T-helper 17 cell (primary cell): ENCODE measurements at regions not wholly inside any gene's neighbourhood (a gene's known extent, or its start where the extent isn't known, plus 50 kb on each side); places are given as distances from the start of the nearest gene placed in this dataset.

ENCODE experiments used
- ATAC-seq: fragments of 150-1000 bp; cut with Tn5 transposase; 2 replicates; pipeline ENCODE4 v1.10.0; 2021; ENCODE audit warnings: mild to moderate bottlenecking, moderate library complexity
- DNase-seq, 3 donors: peaks; one replicate each; pipeline versions ENCODE4 v3.0.0 to v3.0.0-alpha.2; 2020 to 2021
- H3K9me3 ChIP-seq: one replicate; pipeline ENCODE4 v1.7.0; 2013; ENCODE audit warnings: low read length, mild to moderate bottlenecking; ENCODE audit not compliant: control insufficient read depth, poor library complexity, severe bottlenecking
- H3K27ac Mint-ChIP-seq: one replicate; pipeline ENCODE4 v1.8.0; 2022; ENCODE audit warnings: mild to moderate bottlenecking, moderate library complexity, mixed read lengths
- H3K27me3 Mint-ChIP-seq: one replicate; pipeline ENCODE4 v1.8.0; 2022; ENCODE audit warnings: mixed read lengths
- H3K36me3 Mint-ChIP-seq: one replicate; pipeline ENCODE4 v1.8.0; 2022; ENCODE audit warnings: low read depth, mixed read lengths
- H3K4me1 Mint-ChIP-seq: one replicate; pipeline ENCODE4 v1.8.0; 2022; ENCODE audit warnings: mild to moderate bottlenecking, mixed read lengths
- H3K4me3 Mint-ChIP-seq: one replicate; pipeline ENCODE4 v1.8.0; 2022; ENCODE audit warnings: mild to moderate bottlenecking, moderate library complexity, mixed read lengths

DNA sequence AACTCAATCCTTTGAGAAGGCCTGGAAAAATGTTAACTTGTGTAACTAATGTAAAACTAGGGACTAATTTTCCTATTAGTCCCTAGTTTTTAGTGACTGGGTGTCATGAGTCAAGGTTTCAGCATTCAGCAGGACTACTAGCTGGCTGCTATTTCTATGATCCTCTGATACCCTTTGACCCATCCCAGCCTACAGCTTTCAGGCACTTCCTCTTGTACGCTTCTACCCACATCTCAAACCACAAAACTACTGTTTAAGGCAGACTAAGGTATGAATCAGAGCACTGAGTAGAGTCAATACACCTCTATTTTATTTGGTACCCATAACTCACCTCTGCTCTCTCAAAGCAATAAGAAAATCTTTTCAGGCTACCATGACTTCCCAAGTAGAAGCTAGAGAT lies 809.6 kb downstream of the PDHA2 start:
- no peak for DNase-seq
- Mint-ChIP-seq H3K27ac (no peak overlapping the region), H3K36me3 (no peaks in the 10 kb centered on the region), H3K4me1 (no peaks in the 10 kb centered on the region), H3K27me3 (no peaks in the 10 kb centered on the region), H3K4me3 (no peak overlapping the region)
- H3K9me3 ChIP-seq = no peaks in the 10 kb centered on the region
- ATAC-seq = no peak

DNA sequence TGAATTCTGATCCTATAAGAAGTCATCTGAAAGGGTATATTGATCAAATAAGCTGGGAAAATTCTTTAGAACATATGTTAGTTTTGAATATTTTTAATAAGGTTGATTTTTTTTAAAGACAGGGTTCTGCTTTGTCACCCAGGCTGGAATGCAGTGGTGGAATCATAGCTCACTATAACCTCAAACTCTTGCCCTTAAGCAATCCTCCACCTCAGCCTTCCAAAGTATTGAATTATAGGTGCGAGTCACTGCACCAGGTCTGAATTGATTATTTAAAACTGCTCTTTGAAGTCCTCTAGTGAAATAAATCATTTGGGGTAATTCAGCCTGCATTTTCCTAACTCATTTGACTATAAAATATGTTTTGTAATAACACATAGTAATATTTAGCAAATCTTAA lies 812.3 kb downstream of the PDHA2 start:
- Mint-ChIP-seq H3K36me3 (no peaks in the 10 kb centered on the region), H3K4me1 (no peaks in the 10 kb centered on the region), H3K27ac (no peak overlapping the region), H3K4me3 (no peak overlapping the region), H3K27me3 (no peaks in the 10 kb centered on the region)
- ATAC-seq = no peak
- no peaks in the 10 kb centered on the region for H3K9me3 ChIP-seq
- no peak for DNase-seq

DNA sequence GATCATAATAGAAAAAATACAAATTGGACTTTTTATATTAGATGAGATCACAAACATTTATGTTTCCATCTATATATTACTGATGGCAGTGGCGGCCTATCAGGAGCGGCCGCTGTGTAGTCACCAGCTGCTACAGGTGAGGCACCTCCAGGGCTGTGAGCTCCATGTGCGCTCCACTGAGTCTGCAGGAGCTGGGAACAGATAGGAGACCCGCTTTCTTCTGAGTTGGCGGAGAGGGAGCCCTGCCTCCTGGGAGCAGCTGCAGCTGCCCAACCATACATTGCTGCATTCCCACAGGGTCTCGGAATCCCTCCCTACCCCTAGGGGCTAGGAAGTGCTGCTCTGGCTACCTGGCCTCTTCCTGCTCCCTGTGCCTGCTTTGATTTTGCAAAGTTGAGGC lies 812.9 kb downstream of the PDHA2 start:
- Mint-ChIP-seq H3K27me3 (no peaks in the 10 kb centered on the region), H3K27ac (no peak overlapping the region), H3K36me3 (no peaks in the 10 kb centered on the region), H3K4me3 (no peak overlapping the region), H3K4me1 (no peaks in the 10 kb centered on the region)
- DNase-seq = no peak
- H3K9me3 ChIP-seq = no peaks in the 10 kb centered on the region
- ATAC-seq = no peak

DNA sequence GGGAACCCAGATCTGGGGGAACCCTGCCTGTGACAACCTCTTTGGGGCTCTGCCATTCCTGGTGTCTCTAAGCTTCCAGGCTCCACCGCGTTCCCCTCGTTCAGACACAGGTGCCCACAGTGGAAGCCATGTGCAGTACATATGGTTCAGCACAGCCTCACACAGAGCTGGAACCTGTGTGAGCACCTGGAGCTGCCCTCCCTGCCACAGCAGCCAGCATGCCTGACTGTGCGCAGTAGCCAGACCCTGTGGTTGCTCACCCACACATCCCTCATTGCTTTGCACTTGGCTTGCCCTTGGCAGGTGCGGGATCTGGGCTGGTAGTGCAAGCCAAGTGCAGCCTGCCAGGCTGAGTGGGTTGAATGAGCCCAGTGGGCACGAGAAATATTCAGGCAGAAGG lies 814.2 kb downstream of the PDHA2 start:
- Mint-ChIP-seq H3K36me3 (no peaks in the 10 kb centered on the region), H3K4me3 (no peak overlapping the region), H3K4me1 (no peaks in the 10 kb centered on the region), H3K27ac (no peak overlapping the region), H3K27me3 (no peaks in the 10 kb centered on the region)
- DNase-seq (no peak), ATAC-seq (no peak)
- H3K9me3 ChIP-seq = no peaks in the 10 kb centered on the region

DNA sequence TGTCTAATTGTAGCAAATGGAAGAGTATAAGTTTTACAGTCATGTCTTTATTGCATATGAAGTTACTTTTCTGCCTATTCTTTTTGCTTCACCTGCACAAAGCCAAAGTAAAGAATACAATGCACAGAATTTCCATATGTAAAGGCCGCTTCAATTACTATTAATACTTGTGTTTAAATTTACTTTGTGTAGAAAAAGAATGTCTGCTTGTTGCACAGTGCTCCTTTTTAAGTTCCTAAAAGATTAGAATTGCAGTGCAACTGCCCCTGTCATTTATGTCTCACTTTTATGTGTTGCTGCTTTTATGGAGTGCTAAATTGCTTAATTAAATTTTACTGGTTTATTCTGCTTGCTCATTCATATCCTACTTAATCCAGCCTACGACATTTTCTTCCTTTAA lies 830.5 kb downstream of the PDHA2 start:
- no peak overlapping the region for H3K27ac Mint-ChIP-seq
- H3K36me3 Mint-ChIP-seq = no peaks in the 10 kb centered on the region
- no peaks in the 10 kb centered on the region for H3K27me3 Mint-ChIP-seq
- H3K9me3 ChIP-seq = no peaks in the 10 kb centered on the region
- H3K4me1 Mint-ChIP-seq = no peaks in the 10 kb centered on the region
- no peak for DNase-seq
- ATAC-seq = no peak
- no peak overlapping the region for H3K4me3 Mint-ChIP-seq

DNA sequence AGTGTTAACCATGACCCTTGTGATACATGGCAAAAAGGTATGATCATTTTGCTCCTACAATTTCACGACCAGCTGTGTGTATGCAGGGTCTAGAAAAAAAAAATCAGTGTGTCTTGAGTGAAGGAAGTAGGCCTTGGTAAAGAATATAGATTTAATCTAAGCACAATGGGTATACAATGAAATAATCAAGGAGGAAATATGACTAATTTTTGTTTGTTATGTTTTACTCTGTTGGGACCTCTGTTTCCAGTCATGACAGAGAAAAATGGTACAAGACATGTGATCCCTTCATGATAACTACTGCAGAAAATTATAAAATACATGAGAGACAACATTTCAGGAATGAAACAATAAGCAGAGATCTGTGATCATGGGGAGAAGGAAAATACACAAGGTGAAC lies 835.5 kb downstream of the PDHA2 start:
- no peaks in the 10 kb centered on the region for H3K9me3 ChIP-seq
- Mint-ChIP-seq H3K36me3 (no peaks in the 10 kb centered on the region), H3K4me1 (no peaks in the 10 kb centered on the region), H3K27me3 (no peaks in the 10 kb centered on the region), H3K27ac (no peak overlapping the region), H3K4me3 (no peak overlapping the region)
- ATAC-seq (no peak), DNase-seq (no peak)

DNA sequence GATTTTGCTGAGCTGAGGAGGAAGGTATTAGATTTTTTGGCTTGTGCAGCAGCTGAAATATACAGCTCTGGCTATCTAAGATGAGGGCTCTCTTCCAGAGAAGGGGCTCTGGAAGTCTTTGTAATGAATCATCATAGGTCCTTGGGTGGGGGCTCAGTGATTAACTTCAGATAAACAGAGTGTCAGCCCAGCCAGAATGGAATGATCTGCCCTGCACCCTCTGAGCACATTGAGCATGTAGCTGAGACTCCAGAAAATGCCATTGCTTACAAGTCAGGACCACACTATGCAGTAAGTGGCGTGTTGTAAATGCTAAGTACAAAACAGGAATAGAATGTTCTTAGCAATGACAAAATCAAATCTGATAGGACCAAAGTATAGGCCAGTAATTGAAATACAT lies 836.0 kb downstream of the PDHA2 start:
- no peak overlapping the region for H3K4me3 Mint-ChIP-seq
- H3K27ac Mint-ChIP-seq = no peak overlapping the region
- H3K36me3 Mint-ChIP-seq = no peaks in the 10 kb centered on the region
- no peaks in the 10 kb centered on the region for H3K4me1 Mint-ChIP-seq
- H3K27me3 Mint-ChIP-seq = no peaks in the 10 kb centered on the region
- ATAC-seq (no peak), DNase-seq (no peak)
- H3K9me3 ChIP-seq = no peaks in the 10 kb centered on the region

DNA sequence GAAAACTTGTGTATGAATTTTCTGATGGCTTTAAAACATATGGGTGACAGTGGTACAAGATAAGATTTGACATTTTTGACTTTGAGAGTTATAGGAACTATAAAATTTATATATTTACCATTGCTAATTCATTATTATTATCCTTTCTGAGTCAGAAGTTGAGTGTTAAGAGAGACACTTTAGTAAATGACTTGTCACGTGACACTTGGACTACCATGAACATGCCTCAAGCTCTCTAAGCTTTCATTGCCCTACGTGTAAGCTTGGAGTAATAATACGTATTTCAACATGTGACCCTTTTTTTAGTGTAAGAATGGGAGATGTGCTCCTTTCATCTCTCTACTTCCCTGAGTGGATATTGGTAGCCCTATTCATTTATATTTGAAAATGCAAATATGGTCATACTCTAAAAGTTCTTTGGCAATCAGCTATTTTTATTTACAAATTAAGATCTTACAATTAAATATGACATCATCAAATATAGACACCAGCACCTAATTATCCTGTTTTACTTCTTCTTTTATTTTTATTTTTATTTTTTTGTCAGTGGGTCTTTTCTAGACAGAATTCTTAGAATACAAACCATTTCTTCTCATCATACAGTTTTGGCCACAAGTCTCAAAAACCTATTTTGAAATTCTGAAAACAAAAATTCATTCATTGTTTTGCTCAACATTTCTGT lies 837.0 kb downstream of the PDHA2 start:
- ATAC-seq = no peak
- no peaks in the 10 kb centered on the region for H3K4me1 Mint-ChIP-seq
- no peak overlapping the region for H3K4me3 Mint-ChIP-seq
- no peak overlapping the region for H3K27ac Mint-ChIP-seq
- H3K9me3 ChIP-seq = no peaks in the 10 kb centered on the region
- no peaks in the 10 kb centered on the region for H3K27me3 Mint-ChIP-seq
- no peak for DNase-seq
- no peaks in the 10 kb centered on the region for H3K36me3 Mint-ChIP-seq

DNA sequence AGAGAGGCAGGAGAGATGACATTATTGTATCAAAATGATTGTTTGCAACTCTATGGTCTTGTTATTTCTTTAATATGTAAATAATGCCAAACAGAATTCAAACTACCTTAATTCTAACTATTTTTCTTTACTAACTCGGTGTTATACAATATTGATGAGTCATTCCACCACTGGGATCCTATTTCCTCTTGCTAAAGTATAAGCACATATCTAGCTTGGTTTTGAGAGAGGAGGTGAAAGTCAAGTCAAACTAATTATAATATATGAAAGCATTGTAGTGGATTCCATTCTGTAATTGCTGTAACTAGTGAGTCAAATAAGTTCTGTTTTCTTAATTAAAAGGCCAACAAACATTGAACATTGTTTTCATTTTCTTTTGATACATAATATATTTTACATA lies 837.6 kb downstream of the PDHA2 start:
- Mint-ChIP-seq H3K4me3 (no peak overlapping the region), H3K27me3 (no peaks in the 10 kb centered on the region)
- no peak for ATAC-seq

DNA sequence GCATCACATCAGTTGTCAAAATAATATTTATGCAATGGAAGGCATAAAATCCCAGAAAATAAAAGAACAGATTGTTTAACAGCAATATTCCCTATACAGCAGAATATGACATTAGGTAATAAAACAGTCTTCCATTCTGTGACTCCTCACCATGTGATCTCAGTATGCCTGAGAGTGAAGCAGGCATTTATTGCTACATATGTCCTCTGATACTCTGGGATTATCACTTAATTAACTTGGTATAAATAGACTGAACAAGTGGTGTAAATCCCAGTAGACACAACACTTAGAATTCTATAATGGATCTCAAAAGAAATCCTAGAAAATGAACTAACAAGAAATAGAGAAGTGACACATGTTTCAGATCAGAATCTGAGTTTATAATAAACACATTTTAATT lies 841.3 kb downstream of the PDHA2 start:
- no peak overlapping the region for H3K27ac Mint-ChIP-seq
- no peak for DNase-seq

More for the DNA sequence above, 837.6 kb downstream of the PDHA2 start:
- Mint-ChIP-seq H3K4me1 (no peaks in the 10 kb centered on the region), H3K36me3 (no peaks in the 10 kb centered on the region), H3K27ac (no peak overlapping the region)
- DNase-seq = no peak
- H3K9me3 ChIP-seq = no peaks in the 10 kb centered on the region

DNA sequence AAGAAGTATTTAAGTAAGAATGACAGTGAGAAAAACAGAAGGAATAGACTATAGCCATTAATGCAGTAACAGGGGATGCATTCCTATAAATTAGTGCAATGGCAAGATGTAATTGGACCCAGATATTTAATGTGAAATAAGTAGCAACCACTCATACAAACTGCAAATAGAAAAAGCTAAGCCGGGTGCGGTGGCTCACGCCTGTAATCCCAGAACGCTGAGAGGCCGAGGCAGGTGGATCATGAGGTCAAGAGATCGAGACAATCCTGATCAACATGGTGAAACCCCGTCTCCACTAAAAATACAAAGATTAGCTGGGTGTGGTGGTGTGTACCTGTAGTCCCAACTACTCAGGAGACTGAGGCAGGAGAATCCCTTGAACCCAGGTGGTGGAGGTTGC lies 845.8 kb downstream of the PDHA2 start:
- H3K4me1 Mint-ChIP-seq = no peaks in the 10 kb centered on the region
- DNase-seq (no peak), ATAC-seq (no peak)
- H3K27ac Mint-ChIP-seq = no peak overlapping the region
- no peaks in the 10 kb centered on the region for H3K9me3 ChIP-seq
- no peaks in the 10 kb centered on the region for H3K27me3 Mint-ChIP-seq
- H3K4me3 Mint-ChIP-seq = no peak overlapping the region
- H3K36me3 Mint-ChIP-seq = no peaks in the 10 kb centered on the region

More for the DNA sequence above, 841.3 kb downstream of the PDHA2 start:
- ATAC-seq = no peak
- Mint-ChIP-seq H3K4me3 (no peak overlapping the region), H3K36me3 (no peaks in the 10 kb centered on the region), H3K4me1 (no peaks in the 10 kb centered on the region), H3K27me3 (no peaks in the 10 kb centered on the region)
- no peaks in the 10 kb centered on the region for H3K9me3 ChIP-seq

DNA sequence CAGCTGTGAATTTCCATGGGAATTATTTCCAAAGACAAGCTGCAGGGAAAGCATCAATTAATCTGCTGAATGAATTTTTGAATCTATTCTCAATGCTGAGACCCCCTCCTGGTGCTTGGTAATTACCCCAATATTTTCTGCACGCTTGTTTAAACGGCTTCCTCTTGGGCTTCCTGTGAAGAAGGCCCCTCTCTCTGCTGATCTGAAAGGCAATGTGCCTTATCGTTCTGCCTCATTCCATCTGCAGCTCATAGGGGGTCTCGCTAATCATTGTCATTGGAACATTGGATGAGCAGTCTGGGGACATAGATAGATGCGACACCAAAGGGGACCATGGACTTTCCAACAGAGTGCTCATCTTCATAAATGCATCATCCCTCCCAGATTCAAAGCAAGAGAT lies 851.6 kb downstream of the PDHA2 start:
- no peak overlapping the region for H3K27ac Mint-ChIP-seq
- no peak for ATAC-seq
- no peaks in the 10 kb centered on the region for H3K36me3 Mint-ChIP-seq
- H3K4me1 Mint-ChIP-seq = no peaks in the 10 kb centered on the region
- no peak overlapping the region for H3K4me3 Mint-ChIP-seq
- DNase-seq = no peak
- H3K27me3 Mint-ChIP-seq = no peaks in the 10 kb centered on the region
- no peaks in the 10 kb centered on the region for H3K9me3 ChIP-seq

DNA sequence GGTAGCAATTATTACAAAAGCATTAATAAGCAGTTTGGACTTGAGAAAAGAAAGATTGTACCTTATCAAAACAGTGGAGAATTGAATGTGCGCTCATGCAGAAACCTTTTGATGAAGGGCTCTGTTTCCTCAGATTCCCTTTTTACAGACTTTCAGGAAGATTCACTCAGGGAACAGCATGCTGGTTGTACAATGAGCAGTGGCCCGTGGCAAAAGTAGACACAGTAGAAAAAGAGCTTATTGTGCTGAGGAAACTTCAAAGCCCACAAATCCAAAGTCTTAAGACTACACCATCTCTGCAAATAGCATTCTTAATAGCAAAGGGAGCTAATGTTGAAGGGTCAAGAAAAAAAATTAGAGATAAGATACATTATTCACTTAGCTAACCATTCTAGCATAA lies 858.9 kb downstream of the PDHA2 start:
- Mint-ChIP-seq H3K27ac (no peak overlapping the region), H3K27me3 (no peaks in the 10 kb centered on the region), H3K4me1 (no peaks in the 10 kb centered on the region), H3K36me3 (no peaks in the 10 kb centered on the region), H3K4me3 (no peak overlapping the region)
- DNase-seq (no peak), ATAC-seq (no peak)
- H3K9me3 ChIP-seq = no peaks in the 10 kb centered on the region

DNA sequence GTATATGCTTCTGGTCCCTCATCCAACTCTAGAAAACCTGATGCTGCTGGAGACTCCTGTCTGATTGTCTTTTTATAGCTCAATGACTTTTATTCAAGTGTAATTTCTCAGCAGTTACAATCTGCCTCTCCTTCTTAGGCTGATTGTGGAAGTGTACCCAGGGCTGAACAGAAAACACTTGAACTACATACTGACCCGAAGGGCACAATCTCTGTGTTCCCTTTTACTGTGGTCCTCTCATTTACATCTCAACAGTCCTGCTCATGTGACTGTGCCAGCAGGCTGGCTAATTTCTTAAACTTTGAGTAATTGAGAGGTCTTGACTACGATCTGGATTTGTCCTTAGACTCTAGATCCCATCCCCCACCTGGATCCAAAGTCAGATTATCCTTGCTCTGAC lies 863.4 kb downstream of the PDHA2 start:
- ATAC-seq (no peak), DNase-seq (no peak)
- H3K36me3 Mint-ChIP-seq = no peaks in the 10 kb centered on the region
- no peaks in the 10 kb centered on the region for H3K9me3 ChIP-seq
- H3K4me1 Mint-ChIP-seq = no peaks in the 10 kb centered on the region
- H3K27ac Mint-ChIP-seq = no peak overlapping the region
- no peak overlapping the region for H3K4me3 Mint-ChIP-seq
- H3K27me3 Mint-ChIP-seq = no peaks in the 10 kb centered on the region
